Adrenal gland (tissue), 5 donors: ENCODE measurements at regions not wholly inside any gene's neighbourhood (a gene's known extent, or its start where the extent isn't known, plus 50 kb on each side); places are given as distances from the start of the nearest gene placed in this dataset.

ENCODE experiments used
- CTCF ChIP-seq, 6 experiments: fragments of 450-650 bp in 4 of 6; fragments of 200-600 bp in 2 of 6; sonication (generic) in 1 of 6; IDR thresholded peaks; 1 replicate in 5 of 6; 2 replicates in 1 of 6; pipeline versions ENCODE4 v1.5.1 to v1.8.0; 2016 to 2021; ENCODE audit warnings: antibody characterized with exemption in 6 of 6, mild to moderate bottlenecking in 2 of 6, moderate library complexity in 1 of 6
- POLR2A ChIP-seq, 2 donors: fragments of 450-650 bp; IDR thresholded peaks; one replicate each; pipeline ENCODE4 v1.6.1; 2017; ENCODE audit warnings: antibody characterized with exemption in 2 of 2, mild to moderate bottlenecking in 2 of 2, moderate library complexity in 1 of 2
- donor health status: DM: no; HTN: no; CAD: no.

GRCh38 chr10:4512671-4513240 lies 313.3 kb upstream of the AKR1E2 start:
- TF ChIP-seq POLR2A (IDR thresholded peaks at IDR 0.05) (no peak), CTCF (IDR thresholded peaks at IDR 0.05) (peak in 5 of 6 experiments; percentile 4 to 31 (median 28))
